Right forelimb (tissue), 1 donor: ENCODE measurements at regions not wholly inside any gene's neighbourhood (a gene's known extent, or its start where the extent isn't known, plus 50 kb on each side); places are given as distances from the start of the nearest gene placed in this dataset.
"Not testable (repeated sequence)": the region's sequence is repeated elsewhere in the genome, so short reads cannot be mapped to it uniquely, and the experiment has no call there.

Experiments used
- DNase-seq: peaks from one replicate; pipeline ENCODE4 v3.0.0-alpha.2; 2018

- DNase-seq: no peak
Measured at GRCh38 chr2:61620244-61621159, 82.3 kb upstream of the XPO1 start.

GRCh38 chr2:61619561-61619960 is 81.4 kb upstream of the XPO1 start:
- DNase-seq: no peak

DNA sequence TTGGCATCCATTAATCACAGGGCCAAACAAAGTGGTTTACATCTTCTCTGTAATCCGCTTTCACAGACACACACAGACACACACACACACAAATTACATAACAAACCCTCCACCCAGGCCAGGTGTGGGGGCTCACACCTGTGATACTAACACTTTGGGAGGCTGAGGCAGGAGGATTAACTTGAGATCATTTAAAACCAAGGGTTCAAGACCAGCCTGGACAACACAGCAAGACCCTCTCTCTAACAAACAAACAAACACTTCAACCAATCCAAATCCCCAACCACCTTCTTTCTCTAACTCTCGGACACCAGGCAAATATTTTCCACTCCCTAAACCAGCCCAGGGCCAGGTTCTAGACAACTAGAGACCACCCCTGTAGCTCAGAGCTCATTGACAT is 79.5 kb upstream of the XPO1 start:
- no peak for DNase-seq

- DNase-seq: no peak
Measured at GRCh38 chr2:61605245-61605644, 67.1 kb upstream of the XPO1 start.

DNA sequence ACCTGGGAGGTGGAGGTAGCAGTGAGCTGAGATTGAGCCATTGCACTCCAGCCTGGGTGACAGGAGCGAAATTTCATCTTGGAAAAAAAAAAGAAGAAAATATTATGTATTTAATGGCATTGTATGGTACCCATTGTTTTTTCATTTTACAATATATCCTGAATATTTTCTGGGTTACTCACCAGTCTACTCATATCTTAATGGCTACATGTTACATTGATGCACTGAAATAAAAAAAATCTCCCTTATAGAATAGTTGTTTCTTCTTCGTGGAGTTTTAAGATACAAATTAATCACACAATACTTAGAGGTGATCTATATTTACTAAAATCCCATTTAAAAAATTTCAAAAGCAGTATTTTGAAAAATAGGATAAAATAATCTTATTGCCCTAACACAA is 66.3 kb upstream of the XPO1 start:
- DNase-seq: no peak

GRCh38 chr2:61598515-61599156 is 60.5 kb upstream of the XPO1 start:
- not testable (repeated sequence) for DNase-seq

DNA sequence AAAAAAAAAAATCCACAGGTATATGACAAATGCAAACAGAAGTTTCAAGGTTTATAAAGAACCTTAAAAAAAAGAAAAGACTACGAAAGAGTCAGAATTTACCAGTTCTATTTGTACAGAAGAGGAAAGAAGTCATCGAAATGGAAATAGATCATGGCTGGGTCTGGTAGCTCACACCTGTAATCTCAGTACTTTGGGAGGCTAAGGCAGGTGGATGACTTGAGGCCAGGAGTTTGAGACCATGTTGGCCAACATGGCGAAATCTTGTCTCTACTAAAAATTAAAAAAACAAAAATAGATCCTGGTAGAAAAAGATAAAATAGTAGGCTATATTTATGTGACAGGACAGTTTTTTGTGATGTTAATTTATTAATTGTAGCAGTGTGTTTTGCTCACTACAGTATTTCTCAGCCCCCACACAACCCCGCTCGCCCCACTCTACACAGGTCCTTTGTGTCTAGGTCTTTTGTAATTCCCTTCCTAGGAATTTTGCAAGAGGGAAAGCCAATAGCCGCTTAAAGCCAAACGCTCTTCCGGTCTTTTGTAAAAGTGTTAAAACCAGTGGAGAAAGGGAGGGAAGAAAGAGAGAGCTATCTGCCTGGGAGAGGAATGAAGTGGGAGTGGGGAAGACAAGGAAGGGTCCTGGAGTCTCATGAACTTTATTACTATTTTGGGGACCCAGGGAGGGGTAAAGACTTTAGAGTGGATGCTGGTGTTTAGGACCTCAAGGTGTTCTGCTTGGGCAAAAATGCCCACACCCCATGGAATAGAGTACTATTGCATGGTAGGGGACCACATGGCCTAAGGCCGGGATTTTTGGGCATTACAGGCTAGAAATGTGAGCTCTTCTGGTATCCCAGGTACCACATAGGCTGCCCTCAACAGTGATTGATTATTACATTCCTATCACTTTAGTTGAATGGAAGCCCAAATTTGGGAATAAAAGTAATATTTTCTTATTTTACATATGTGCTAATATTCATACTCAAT is 59.4 kb upstream of the XPO1 start:
- DNase-seq: no peak

DNA sequence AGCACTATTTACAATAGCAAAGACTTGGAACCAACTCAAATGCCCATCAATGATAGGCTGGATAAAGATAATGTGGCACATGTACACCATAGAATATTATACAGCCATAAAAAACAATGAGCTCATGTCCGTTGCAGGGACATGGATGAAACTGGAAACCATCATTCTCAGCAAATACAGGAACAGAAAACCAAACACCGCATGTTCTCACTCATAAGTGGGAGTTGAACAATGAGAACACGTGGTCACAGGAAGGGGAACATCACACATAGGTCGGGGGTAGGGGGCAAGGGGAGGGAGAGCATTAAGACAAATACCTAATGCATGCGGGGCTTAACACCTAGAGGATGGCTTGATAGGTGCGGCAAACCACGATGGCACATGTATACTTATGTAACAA is 56.0 kb upstream of the XPO1 start:
- DNase-seq: not testable (repeated sequence)

- not testable (repeated sequence) for DNase-seq
Measured at GRCh38 chr2:61593648-61594047, 55.5 kb upstream of the XPO1 start.

DNA sequence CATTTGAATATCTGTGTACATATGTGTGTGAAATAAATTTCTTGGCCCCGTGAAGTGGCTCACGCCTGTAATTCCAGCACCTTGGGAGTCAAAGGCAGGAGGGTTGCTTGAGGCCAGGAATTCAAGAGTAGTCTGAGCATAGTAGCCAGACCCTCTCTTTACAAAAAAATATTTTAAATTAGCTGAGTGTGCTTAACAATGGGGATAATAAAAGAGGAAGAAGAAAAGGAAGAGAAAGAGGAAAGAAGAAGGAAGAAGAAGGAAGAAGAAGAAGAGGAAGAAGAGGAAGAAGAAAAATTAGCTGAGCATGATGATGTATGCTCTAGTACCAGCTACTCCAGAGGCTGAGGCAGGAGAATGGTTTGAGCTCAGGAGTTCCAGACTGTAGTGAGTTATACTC is 52.1 kb upstream of the XPO1 start:
- no peak for DNase-seq

GRCh38 chr2:61588566-61588965 is 50.4 kb upstream of the XPO1 start:
- no peak for DNase-seq
